ENCODE measurements at regions not wholly inside any gene's neighbourhood (a gene's known extent, or its start where the extent isn't known, plus 50 kb on each side); places are given as distances from the start of the nearest gene placed in this dataset.
"Not testable (repeated sequence)": the region's sequence is repeated elsewhere in the genome, so short reads cannot be mapped to it uniquely, and the experiment has no call there.

- FAIRE-seq (peak; percentile 46), DNase-seq (ENCODE audit: extremely low spot score, insufficient read length, low read depth) (no peak)
These were observed 279.7 kb upstream of the AMIGO2 start for GRCh38 chr12:47359310-47360092.

DNA sequence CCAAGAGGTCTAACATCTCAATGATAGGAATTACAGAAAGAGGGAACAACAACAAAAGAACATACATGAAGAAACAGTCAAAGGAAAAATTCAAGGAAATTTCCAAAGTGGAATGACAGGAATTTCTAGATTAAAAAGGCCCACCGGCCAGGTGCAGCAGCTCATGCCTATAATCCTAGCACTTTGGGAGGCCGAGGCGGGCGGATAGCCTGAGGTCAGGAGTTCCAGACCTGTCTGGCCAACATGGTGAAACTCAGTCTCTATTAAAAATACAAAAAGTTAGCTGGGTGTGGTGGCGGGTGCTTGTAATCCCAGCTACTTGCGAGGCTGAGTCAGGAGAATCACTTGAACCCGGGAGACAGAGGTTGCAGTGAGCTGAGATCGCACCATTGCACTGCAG, 277.2 kb upstream of the AMIGO2 start:
- FAIRE-seq; DNase-seq (ENCODE audit: extremely low spot score, insufficient read length, low read depth): not testable (repeated sequence)

DNA sequence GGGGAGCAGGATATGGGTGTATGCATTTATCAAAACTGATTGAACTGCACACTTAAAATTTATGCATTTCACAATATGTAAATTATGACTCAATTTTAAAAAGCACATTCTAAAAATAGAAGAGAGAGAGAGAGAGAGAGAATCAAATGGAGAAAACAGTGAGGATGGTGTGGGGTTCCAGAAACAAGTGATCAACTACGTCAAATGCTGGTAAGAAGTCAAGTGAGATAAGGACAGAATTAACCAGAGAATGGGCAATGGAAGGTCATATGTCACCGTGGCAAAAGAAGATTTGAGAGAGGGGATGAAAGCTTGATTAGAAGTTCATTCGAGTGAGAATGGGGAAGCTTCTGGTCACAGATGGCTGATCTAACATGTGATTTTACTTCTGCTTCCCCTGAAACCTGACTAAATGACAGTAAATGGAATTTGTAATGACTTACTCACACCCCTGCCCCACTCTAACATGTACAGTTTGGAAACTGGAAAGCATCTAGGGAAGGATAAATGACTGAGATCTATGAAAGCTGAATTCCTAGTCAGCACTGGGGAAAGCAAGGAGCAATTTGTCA, 276.5 kb upstream of the AMIGO2 start:
- peak; percentile 96 for FAIRE-seq
- DNase-seq (ENCODE audit: extremely low spot score, insufficient read length, low read depth), result peak; percentile 30

DNA sequence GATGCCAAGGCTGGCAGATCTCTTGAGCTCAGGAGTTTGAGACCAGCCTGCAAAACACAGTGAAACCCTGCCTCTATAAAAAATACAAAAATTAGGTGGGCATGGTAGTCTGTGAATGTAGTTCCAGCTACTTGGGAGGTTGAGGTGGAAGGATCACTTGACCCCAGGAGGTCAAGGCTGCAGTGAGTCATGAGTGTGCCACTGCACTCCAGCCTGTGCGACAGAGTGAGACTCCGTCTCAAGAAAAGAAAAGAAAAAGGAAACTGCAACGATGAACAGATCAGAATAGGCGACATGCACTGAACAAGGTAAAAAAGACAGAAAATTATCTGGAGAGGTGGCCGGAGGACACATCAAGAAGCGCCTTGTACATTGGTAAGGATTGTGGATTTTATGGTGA, 273.7 kb upstream of the AMIGO2 start:
- FAIRE-seq (no peak), DNase-seq (ENCODE audit: extremely low spot score, insufficient read length, low read depth) (no peak)

- DNase-seq (ENCODE audit: extremely low spot score, insufficient read length, low read depth) (no peak), FAIRE-seq (no peak)
These were observed 272.3 kb upstream of the AMIGO2 start for GRCh38 chr12:47352067-47352466.

- DNase-seq (ENCODE audit: extremely low spot score, insufficient read length, low read depth) (no peak), FAIRE-seq (no peak)
These were observed 271.8 kb upstream of the AMIGO2 start for GRCh38 chr12:47351526-47351925.

DNA sequence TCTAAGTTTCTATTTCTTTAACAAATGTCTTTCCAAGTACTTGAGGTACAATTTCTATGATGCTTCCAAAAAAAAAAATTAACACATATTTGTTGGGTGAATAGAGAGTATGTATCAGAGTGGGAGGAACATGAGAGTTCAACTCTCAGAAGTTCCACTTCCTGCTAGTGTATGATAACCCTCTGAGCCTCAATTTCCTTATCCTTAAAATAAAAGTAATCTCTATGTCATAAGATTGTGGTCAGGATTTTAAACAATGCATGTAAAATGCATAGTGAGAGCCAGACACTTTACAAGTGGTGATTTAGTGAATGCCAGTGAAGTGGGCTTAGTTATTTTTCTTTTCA, 270.3 kb upstream of the AMIGO2 start:
- no peak for FAIRE-seq
- no peak for DNase-seq (ENCODE audit: extremely low spot score, insufficient read length, low read depth)

DNA sequence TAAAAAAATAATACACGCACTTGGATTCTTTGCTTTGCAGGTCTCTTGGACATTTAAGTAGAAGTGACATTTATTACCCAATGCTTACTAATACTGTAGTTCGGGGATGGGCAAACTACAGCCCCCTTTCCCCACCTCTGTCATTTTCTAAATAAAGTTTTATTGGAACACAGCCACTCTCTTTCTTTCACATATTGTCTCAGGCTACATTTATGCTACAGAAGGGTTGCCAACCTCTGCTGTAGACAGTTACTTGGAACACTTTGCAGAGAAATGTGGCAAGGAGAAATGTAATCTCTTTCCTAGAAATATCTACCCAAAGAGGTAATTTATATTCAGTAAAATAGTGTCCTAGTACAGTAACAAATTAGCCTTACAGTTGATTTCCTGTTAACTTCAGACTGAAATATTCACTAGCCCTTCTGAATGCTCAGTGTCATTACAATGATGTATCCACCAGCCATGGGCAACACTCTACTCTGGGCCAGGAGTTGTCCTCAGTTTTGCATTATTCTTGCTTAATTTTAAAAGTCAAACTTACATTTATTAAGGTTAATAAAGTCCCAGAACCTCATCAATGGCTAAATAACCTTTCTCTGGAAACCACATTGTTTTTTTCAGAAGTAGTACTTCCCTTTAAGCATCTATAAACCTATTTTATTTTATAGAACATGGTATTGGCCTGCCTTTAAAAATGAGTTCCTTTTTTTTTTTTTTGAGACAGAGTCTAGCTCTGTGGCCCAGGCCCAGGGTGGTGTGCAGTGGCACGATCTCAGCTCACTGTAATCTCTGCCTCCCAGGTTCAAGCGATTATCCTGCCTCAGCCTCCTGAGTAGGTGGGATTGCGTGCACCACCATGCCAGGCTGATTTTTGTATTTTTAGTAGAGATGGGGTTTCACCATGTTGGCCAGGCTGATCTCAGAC, 269.6 kb upstream of the AMIGO2 start:
- no peak for FAIRE-seq
- DNase-seq (ENCODE audit: extremely low spot score, insufficient read length, low read depth), result no peak

GRCh38 chr12:47348206-47348605, 268.4 kb upstream of the AMIGO2 start:
- DNase-seq (ENCODE audit: extremely low spot score, insufficient read length, low read depth), result no peak
- FAIRE-seq, result no peak

DNA sequence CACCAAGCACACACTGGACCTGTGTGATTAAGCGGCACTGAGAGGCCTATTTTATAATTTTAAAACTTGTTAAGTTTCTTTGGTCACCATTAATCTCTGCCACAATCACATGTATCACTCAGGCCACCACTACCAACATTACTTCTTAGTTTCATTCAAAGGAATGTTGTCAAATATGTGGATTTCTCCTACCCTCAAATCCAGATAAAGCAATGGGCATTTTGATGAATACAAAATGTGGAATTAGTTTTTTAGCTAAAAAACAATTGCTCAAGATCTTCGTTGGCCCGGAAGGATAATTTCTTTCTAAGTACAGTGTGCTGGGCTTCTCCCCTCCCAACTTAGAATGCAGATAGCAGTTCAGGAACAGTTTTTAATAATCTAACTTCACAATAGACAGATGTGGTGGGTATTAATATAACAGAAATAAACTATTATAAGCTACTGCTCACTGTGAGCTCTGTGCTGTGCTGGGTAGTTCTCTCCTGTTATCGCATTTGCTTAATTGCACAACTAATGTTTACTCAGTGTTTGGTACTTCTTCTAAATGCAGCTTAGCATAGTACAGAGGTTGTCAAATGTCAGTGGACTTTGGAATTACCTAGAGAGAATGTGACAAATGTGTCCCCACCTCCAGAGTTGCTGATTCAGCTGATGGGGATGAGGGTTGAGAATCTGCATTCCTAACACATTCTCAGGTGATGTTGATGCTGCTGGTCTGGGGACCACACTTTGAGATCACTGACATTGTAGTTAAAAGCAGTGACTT, 266.7 kb upstream of the AMIGO2 start:
- no peak for DNase-seq (ENCODE audit: extremely low spot score, insufficient read length, low read depth)
- FAIRE-seq, result no peak

DNA sequence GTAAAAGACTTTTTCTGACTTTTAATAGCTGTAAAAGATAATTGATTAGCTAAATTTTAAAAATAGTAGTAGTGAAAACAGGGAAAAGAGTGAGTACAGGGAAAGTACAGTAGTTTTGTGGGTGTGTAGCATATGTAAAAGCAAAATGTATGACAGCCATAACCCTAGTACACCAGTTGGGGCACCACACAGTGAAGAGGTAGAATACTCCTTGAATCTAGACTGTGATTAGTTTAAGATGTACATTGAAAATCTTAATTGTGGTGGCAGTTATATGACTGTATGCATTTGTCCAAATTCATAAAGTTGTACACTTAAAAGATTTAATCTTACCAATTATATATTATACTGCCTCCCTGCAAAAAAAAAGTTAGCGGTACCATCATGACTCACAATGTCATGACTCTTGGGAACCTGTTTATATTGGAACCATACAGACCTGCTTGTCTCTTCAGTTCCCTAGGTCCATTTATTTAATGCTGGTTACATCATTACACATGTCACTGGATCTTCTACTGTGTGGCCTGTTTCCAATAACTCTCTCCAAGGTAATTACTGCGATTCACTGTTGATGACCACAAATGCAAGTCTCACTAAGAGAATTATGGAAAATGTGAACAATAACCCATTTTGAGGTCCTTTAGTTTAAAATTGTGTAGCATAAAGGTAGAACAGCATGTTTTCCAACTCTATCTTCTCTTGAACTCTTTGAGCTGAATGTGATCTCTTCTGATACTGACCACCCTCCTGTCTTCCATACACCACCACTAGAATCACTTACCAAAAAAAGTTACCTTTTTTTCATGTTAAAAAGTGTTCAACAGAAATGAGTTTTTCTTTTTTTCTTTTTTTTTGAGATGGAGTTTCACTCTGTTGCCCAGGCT, 264.2 kb upstream of the AMIGO2 start:
- FAIRE-seq (no peak), DNase-seq (ENCODE audit: extremely low spot score, insufficient read length, low read depth) (no peak)

DNA sequence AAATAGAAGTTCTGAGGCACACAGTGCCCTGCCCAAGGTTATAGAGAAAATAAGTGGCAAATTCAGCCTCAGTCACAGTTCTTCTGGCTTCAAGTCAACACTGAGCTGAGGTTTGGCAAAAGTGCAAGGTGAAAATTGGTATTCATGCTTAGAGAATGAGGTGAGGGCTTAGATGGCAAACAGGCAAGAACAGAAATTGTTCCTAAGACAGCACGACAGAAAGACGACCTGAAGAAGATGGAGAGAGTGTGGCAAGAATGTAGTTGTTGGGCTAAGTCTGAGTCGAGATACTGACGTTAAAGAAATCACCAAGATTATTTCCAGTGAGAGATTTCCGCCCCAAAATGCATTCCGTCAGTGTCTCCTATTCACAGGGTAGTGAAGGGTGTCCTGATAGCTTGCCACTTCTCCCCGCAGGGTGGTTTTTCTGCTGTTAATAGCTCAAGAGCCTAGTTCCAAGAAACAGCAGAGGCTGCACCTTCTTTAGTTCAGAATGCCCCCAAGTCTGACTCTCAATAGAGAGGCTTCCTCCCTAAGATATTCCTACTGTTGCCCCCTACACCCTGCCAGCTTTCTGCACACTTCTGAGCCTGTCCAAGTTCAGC, 260.8 kb upstream of the AMIGO2 start:
- no peak for FAIRE-seq
- DNase-seq (ENCODE audit: extremely low spot score, insufficient read length, low read depth), result no peak

DNA sequence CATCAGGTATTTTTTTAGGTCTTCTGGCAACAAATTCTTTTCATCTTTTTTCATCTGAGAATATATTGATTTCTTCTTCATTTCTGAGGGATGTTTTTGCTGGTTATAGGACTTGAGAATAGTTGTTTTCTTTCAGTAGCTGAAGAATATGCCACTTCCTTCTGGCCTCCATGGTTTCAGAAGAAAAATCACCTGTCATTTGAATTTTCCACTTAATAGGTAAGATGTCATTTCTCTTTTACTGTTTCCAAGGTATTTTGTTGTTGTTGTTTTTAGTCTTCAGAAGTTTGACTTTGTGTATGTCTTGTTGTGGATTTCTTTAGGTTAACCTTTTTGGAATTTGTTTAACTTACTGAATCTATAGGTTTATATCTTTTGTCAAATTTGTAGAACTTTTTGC, 257.8 kb upstream of the AMIGO2 start:
- no peak for FAIRE-seq

DNA sequence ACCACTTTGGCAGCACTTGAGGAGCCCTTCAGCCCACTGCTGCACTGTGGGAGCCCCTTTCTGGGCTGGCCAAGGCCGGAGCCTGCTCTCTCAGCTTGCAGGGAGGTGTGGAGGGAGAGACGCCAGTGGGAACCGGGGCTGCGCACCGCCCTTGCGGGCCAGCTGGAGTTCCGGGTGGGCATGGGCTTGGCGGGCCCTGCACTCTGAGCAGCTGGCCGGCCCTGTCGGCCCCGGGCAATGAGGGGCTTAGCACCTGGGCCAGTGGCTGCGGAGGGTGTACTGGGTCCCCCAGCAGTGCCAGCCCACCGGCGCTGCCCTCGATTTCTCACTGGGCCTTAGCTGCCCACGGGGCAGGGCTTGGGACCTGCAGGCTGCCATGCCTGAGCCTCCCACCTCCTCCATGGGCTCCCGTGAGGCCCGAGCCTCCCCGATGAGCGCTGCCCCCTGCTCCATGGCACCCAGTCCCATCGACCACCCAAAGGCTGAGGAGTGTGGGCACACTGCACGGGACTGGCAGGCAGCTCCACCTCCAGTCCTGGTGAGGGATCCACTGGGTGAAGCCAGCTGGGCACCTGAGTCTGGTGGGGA, 253.6 kb upstream of the AMIGO2 start:
- not testable (repeated sequence) for DNase-seq (ENCODE audit: extremely low spot score, insufficient read length, low read depth); FAIRE-seq

More for the DNA sequence above, 257.8 kb upstream of the AMIGO2 start:
- DNase-seq (ENCODE audit: extremely low spot score, insufficient read length, low read depth), result no peak

GRCh38 chr12:47328831-47329545, 249.2 kb upstream of the AMIGO2 start:
- DNase-seq (ENCODE audit: extremely low spot score, insufficient read length, low read depth) (no peak), FAIRE-seq (no peak)

GRCh38 chr12:47326190-47326589, 246.4 kb upstream of the AMIGO2 start:
- FAIRE-seq (no peak), DNase-seq (ENCODE audit: extremely low spot score, insufficient read length, low read depth) (no peak)

DNA sequence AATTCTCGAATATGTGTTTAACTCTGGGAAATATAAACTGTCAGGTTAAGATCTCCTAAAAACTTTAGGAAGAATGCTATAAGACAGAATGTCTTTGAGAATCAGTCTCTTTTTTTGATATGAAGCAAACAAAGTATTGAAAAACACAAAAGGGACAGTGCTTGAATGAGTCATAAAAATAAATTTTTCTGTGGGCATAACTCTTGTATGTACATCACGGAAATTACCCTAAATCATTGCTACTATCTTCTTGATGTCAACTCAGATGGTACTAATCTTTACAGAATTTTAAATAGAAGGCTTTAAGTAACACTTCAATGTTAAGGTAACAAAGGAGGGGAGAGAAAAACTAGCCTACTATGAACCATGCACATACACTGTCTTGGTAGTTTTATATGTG, 244.0 kb upstream of the AMIGO2 start:
- DNase-seq (ENCODE audit: extremely low spot score, insufficient read length, low read depth), result no peak

DNA sequence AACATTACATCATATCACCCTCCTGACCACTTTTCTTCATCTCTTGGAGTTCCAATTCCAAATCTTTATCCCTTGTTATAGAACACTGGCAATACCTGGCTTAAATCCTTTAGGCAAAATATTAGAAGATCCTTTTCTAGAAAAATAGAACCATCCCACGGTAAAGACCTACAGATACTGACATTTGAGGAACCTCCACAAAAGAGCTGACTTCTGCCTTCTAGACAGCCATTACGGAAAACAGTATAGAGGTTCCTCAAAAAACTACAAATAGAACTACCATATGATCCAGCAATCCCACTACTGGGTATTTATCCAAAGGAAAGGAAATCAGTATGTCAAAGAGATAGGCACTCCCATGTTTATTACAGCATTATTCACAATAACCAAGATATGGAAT, 241.7 kb upstream of the AMIGO2 start:
- FAIRE-seq (no peak), DNase-seq (ENCODE audit: extremely low spot score, insufficient read length, low read depth) (no peak)

More for the DNA sequence above, 244.0 kb upstream of the AMIGO2 start:
- no peak for FAIRE-seq

Data from GM18507 (cell line).